ENCODE measurements at regions not wholly inside any gene's neighbourhood (a gene's known extent, or its start where the extent isn't known, plus 50 kb on each side); places are given as distances from the start of the nearest gene placed in this dataset.
A peak's percentile ranks its signal among the peaks of the same experiment; 100 is the strongest.

DNA sequence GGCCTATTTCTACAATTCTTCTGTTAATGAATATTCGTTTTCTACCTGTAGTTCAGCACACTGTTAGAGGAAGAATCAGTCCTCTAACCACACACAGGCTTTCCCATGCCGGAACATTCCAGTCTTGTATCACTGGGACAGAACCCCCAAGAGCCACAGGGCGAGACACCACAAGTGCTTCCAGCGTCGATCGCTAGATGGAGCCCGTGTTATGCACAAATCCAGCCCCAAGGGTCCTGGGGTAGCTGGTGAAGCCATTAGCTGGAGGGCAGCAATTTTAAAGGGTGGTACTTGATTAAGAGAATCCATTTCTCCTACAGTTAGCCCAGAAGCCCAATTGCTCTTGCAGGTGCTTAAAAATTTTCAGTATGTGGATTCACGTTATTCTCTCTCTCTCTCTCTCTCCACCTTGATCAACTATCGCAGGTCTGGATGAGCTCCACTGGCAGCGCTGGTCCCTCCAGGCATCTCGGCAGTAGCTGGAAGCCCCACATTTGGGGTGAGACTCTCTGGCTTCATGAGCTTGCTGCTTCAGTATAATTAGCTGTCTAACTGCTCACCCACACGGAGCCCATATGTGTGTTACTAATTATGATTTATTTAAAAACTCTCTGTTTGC is 148.2 kb upstream of the SNX19 start:
- TF ChIP-seq POLR2AphosphoS5 (IDR thresholded peaks at IDR 0.05) = no peak
- TF ChIP-seq, protein P1, sequence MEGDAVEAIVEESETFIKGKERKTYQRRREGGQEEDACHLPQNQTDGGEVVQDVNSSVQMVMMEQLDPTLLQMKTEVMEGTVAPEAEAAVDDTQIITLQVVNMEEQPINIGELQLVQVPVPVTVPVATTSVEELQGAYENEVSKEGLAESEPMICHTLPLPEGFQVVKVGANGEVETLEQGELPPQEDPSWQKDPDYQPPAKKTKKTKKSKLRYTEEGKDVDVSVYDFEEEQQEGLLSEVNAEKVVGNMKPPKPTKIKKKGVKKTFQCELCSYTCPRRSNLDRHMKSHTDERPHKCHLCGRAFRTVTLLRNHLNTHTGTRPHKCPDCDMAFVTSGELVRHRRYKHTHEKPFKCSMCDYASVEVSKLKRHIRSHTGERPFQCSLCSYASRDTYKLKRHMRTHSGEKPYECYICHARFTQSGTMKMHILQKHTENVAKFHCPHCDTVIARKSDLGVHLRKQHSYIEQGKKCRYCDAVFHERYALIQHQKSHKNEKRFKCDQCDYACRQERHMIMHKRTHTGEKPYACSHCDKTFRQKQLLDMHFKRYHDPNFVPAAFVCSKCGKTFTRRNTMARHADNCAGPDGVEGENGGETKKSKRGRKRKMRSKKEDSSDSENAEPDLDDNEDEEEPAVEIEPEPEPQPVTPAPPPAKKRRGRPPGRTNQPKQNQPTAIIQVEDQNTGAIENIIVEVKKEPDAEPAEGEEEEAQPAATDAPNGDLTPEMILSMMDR (IDR thresholded peaks at IDR 0.05) = peak in 3 of 4 experiments; percentile 62 to 66 (median 62)
- no peaks in the 10 kb centered on the region for H3K9me3 ChIP-seq
- H3K27ac ChIP-seq = no peak overlapping the region
- DNase-seq (ENCODE audit: low spot score) = peak; percentile 25
- H3K4me1 ChIP-seq (replicated peaks) = no peaks in the 10 kb centered on the region
- intact Hi-C loops (cut with DNase I) = loop anchor here (2.0 kb wide), 1 partner anchor 610 kb away; no protein-coding TSS in a partner anchor
- no peaks in the 10 kb centered on the region for H3K27me3 ChIP-seq (replicated peaks; ENCODE audit: insufficient read depth)
- H3K4me3 ChIP-seq = no peak overlapping the region
- 18% methylated on average over 12 of the region's 12 CpGs for WGBS
- no peaks in the 10 kb centered on the region for H3K36me3 ChIP-seq

DNA sequence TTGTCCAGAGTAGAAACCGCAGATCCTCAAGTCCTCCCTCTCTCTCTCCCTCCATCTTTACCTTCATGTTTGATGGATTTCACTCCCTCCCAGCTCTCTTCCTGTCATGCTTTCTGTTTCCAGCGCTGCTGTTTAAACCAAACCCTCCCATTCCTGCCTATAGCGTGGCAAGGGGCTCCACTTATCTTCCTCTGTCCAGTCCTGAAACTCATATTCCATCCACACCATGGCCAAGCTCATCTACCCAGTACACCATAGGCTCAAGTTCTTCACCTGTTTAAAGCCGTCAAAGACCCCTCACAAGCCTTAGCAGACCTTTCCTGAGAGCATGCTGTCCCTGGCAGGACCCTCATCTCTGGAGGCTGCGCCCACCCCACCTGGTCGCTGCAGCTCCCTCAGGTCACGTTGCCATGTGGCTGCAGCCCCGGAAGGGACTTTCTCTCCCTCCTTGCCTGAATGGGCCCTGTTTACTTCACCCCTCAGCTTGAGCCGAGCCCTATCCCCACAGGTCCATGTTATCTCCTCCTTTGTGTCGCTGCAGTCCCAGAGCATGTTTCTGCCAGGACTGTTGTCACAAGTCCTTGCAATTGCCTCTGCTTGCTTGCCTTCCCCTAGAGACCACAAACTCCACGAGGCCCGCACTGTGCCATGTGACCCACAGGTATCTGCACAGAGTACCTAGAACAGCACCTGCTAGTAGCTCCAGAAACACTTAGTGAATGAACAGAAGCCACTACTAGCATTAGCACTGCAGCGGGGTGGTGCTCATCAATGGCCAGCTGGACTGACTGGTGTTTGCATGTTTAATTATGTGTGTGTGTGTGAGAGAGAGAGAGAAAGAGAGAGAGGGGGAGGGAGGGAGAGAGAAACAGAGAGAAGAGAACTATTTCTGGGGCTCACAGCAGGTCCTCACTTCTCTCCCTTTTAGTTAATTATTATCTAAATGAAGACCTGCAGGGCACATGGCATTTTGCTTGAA is 149.4 kb upstream of the SNX19 start:
- Histone ChIP-seq H3K9me3 (no peaks in the 10 kb centered on the region), H3K27ac (no peak overlapping the region), H3K4me3 (no peak overlapping the region), H3K4me1 (replicated peaks) (no peaks in the 10 kb centered on the region), H3K27me3 (replicated peaks; ENCODE audit: insufficient read depth) (no peaks in the 10 kb centered on the region), H3K36me3 (no peaks in the 10 kb centered on the region)
- 68% methylated on average over 13 of the region's 13 CpGs for WGBS
- intact Hi-C loops (cut with DNase I) = loop anchor here (2.0 kb wide), 1 partner anchor 609 kb away; no protein-coding TSS in a partner anchor
- no peak for DNase-seq (ENCODE audit: low spot score)
- TF ChIP-seq POLR2AphosphoS5 (IDR thresholded peaks at IDR 0.05) (no peak), POLR2A (IDR thresholded peaks at IDR 0.05) (no peak)
- TF ChIP-seq, protein P1 (IDR thresholded peaks at IDR 0.05) = no peak

DNA sequence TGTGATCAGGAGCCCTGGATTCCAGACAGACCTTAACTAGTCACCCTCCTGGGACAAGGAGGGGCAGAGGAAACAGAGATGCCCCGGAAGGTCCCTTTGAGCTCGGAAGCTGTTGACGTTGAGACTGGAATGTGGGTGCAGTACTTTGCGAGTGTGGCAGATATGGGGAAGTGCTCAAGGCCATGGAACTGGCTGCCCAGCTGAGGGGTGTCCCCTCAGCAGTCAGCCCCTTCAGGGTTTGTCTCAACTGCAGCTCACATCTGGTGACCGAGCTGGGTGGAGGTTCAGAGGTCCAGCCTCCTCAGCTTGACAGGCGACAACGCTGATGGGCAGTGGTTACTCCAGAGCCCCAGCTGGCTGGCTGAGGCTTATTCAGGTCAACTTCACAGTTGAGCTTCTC is 150.3 kb upstream of the SNX19 start:
- H3K36me3 ChIP-seq = no peaks in the 10 kb centered on the region
- H3K27ac ChIP-seq = no peak overlapping the region
- no peaks in the 10 kb centered on the region for H3K4me1 ChIP-seq (replicated peaks)
- H3K4me3 ChIP-seq = no peak overlapping the region
- intact Hi-C loops (cut with DNase I) = no loop called here
- H3K9me3 ChIP-seq = no peaks in the 10 kb centered on the region
- H3K27me3 ChIP-seq (replicated peaks; ENCODE audit: insufficient read depth) = no peaks in the 10 kb centered on the region
- no peak for DNase-seq (ENCODE audit: low spot score)
- TF ChIP-seq, protein P1 (IDR thresholded peaks at IDR 0.05) = no peak
- TF ChIP-seq POLR2AphosphoS5 (IDR thresholded peaks at IDR 0.05) (no peak), POLR2A (IDR thresholded peaks at IDR 0.05) (no peak)
- 61% methylated on average over 7 of the region's 7 CpGs for WGBS

DNA sequence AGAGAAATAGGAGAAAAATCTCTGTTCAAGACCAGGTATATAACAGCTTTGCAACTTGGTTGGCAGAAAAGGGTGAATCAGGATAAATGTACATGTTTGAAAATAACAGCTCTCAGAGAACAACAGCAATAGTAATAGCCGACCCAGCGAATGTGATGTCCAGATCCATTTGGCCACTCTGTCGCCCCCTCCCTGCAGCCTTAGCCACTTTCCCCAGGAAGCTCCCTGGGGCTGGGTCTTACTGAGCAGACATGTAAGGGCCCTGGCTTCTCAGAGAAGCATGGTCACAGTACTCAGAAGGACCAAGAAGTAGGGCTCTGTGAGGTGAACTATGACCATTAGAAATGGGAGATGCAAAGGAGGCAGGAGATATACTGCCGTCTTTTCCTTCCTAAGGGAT is 154.1 kb upstream of the SNX19 start:
- 80% methylated on average over 4 of the region's 4 CpGs for WGBS
- no peak for DNase-seq (ENCODE audit: low spot score)
- TF ChIP-seq POLR2AphosphoS5 (IDR thresholded peaks at IDR 0.05) = no peak
- TF ChIP-seq POLR2A (IDR thresholded peaks at IDR 0.05) = no peak
- TF ChIP-seq, protein P1 (IDR thresholded peaks at IDR 0.05) = no peak
- H3K27me3 ChIP-seq (replicated peaks; ENCODE audit: insufficient read depth) = no peaks in the 10 kb centered on the region
- no peaks in the 10 kb centered on the region for H3K4me1 ChIP-seq (replicated peaks)
- no peak overlapping the region for H3K4me3 ChIP-seq
- no peaks in the 10 kb centered on the region for H3K36me3 ChIP-seq
- intact Hi-C loops (cut with DNase I) = no loop called here
- no peaks in the 10 kb centered on the region for H3K9me3 ChIP-seq
- H3K27ac ChIP-seq = no peak overlapping the region

Measured in prostate gland (tissue), 2 donors.